SIG-M5 (cell line): ENCODE measurements at regions not wholly inside any gene's neighbourhood (a gene's known extent, or its start where the extent isn't known, plus 50 kb on each side); places are given as distances from the start of the nearest gene placed in this dataset.
"Not testable (repeated sequence)": the region's sequence is repeated elsewhere in the genome, so short reads cannot be mapped to it uniquely, and the experiment has no call there.

Source experiments
- DNase-seq: peaks from one replicate; lab custom pipeline; 2025; lab: John Stamatoyannopoulos, UW

- DNase-seq: no peak
Measured at GRCh38 chr2:58503918-58504317, 262.8 kb upstream of the FANCL start.

- DNase-seq: no peak
Measured at GRCh38 chr2:58502931-58503330, 261.8 kb upstream of the FANCL start.

- no peak for DNase-seq
Measured at GRCh38 chr2:58501371-58502160, 260.4 kb upstream of the FANCL start.

- DNase-seq: no peak
Measured at GRCh38 chr2:58497168-58497567, 256.0 kb upstream of the FANCL start.

GRCh38 chr2:58495806-58496205 is 254.7 kb upstream of the FANCL start:
- DNase-seq: no peak

- no peak for DNase-seq
Measured at GRCh38 chr2:58494071-58494501, 253.0 kb upstream of the FANCL start.

GRCh38 chr2:58484629-58485028 is 243.5 kb upstream of the FANCL start:
- no peak for DNase-seq

- no peak for DNase-seq
Measured at GRCh38 chr2:58484221-58484620, 243.1 kb upstream of the FANCL start.

- no peak for DNase-seq
Measured at GRCh38 chr2:58483307-58483706, 242.2 kb upstream of the FANCL start.

GRCh38 chr2:58481670-58482069 is 240.5 kb upstream of the FANCL start:
- DNase-seq: no peak

- no peak for DNase-seq
Measured at GRCh38 chr2:58480141-58480540, 239.0 kb upstream of the FANCL start.

- no peak for DNase-seq
Measured at GRCh38 chr2:58479535-58480140, 238.5 kb upstream of the FANCL start.

GRCh38 chr2:58476556-58476955 is 235.4 kb upstream of the FANCL start:
- DNase-seq: no peak

- DNase-seq: no peak
Measured at GRCh38 chr2:58475756-58476155, 234.6 kb upstream of the FANCL start.

GRCh38 chr2:58473165-58473564 is 232.0 kb upstream of the FANCL start:
- no peak for DNase-seq

GRCh38 chr2:58466804-58467203 is 225.7 kb upstream of the FANCL start:
- no peak for DNase-seq

- not testable (repeated sequence) for DNase-seq
Measured at GRCh38 chr2:58466021-58466420, 224.9 kb upstream of the FANCL start.

GRCh38 chr2:58460670-58461069 is 219.5 kb upstream of the FANCL start:
- no peak for DNase-seq

GRCh38 chr2:58449286-58450010 is 208.3 kb upstream of the FANCL start:
- DNase-seq: peak; percentile 91

GRCh38 chr2:58448845-58449244 is 207.7 kb upstream of the FANCL start:
- no peak for DNase-seq

GRCh38 chr2:58448065-58448507 is 207.0 kb upstream of the FANCL start:
- no peak for DNase-seq

GRCh38 chr2:58447586-58447985 is 206.5 kb upstream of the FANCL start:
- DNase-seq: no peak

GRCh38 chr2:58441643-58442042 is 200.5 kb upstream of the FANCL start:
- DNase-seq: no peak
